Mononuclear cell (primary cell): ENCODE measurements at regions not wholly inside any gene's neighbourhood (a gene's known extent, or its start where the extent isn't known, plus 50 kb on each side); places are given as distances from the start of the nearest gene placed in this dataset.

Source experiments
- H3K27me3 ChIP-seq: 2 replicates; pipeline ENCODE4 v1.6.0; 2011; ENCODE audit warnings: low read length, control low read depth; ENCODE audit not compliant: insufficient read depth
- H3K4me1 ChIP-seq: 2 replicates; pipeline ENCODE4 v1.5.1; 2011; ENCODE audit warnings: mild to moderate bottlenecking, low read length, control low read depth; ENCODE audit not compliant: insufficient read depth
- H3K4me3 ChIP-seq: 2 replicates; pipeline ENCODE4 v1.5.1; 2011; ENCODE audit warnings: mild to moderate bottlenecking, low read length, moderate library complexity
- H3K9me3 ChIP-seq: 2 replicates; pipeline ENCODE4 v1.5.1; 2011; ENCODE audit warnings: low read depth, mild to moderate bottlenecking, control low read depth, low read length

DNA sequence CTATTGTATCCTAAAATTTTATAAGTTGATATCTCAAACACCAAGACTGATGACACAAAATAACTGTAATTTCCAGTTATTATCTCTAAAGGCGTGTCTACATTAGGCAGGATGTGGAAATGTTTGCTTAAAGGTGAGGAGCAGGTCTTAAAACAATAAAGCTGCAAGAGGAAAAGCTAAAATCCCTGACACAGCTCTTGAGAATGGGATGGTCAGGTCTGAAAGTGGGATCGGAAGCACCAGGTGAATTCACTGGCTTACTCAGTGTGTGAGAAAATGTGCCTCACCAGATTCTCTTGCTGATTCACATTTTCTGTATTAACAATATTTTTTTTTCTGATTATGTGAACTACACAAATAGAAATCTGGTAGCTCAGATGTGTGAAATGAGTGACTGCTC lies 421.9 kb upstream of the ADAMTS5 start:
- H3K4me1 ChIP-seq, result no peaks in the 10 kb centered on the region
- H3K4me3 ChIP-seq, result no peak overlapping the region
- H3K27me3 ChIP-seq, result no peaks in the 10 kb centered on the region
- no peaks in the 10 kb centered on the region for H3K9me3 ChIP-seq

GRCh38 chr21:27382404-27382803 lies 415.5 kb upstream of the ADAMTS5 start:
- no peaks in the 10 kb centered on the region for H3K4me1 ChIP-seq
- H3K27me3 ChIP-seq, result no peaks in the 10 kb centered on the region
- no peaks in the 10 kb centered on the region for H3K9me3 ChIP-seq
- no peak overlapping the region for H3K4me3 ChIP-seq

- Histone ChIP-seq H3K27me3 (no peaks in the 10 kb centered on the region), H3K4me1 (no peaks in the 10 kb centered on the region), H3K4me3 (no peak overlapping the region), H3K9me3 (no peaks in the 10 kb centered on the region)
Measured at GRCh38 chr21:27380303-27380702, 413.4 kb upstream of the ADAMTS5 start.

- H3K27me3 ChIP-seq, result no peaks in the 10 kb centered on the region
- H3K4me1 ChIP-seq, result no peaks in the 10 kb centered on the region
- no peak overlapping the region for H3K4me3 ChIP-seq
- H3K9me3 ChIP-seq, result no peaks in the 10 kb centered on the region
Measured at GRCh38 chr21:27379354-27379753, 412.5 kb upstream of the ADAMTS5 start.

DNA sequence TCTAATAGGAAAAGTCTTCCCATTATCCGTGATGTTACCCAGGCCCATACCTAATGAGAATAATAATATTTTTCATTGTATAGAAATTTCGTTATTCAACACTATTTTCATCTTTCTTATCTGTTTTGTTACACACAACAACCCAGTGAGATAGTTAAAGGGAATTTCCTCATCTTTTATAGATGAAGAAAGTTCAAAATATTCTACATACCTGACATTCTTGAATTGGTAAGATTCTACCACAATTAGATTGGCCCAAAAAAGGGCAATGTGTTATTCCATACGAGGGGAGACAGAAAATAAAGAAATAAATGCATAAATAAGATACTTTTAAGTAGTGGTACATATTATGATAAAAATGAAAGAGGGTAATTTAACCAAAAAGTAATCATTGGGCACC lies 405.5 kb upstream of the ADAMTS5 start:
- Histone ChIP-seq H3K4me3 (no peak overlapping the region), H3K27me3 (no peaks in the 10 kb centered on the region), H3K9me3 (no peaks in the 10 kb centered on the region), H3K4me1 (no peaks in the 10 kb centered on the region)

- H3K27me3 ChIP-seq, result no peaks in the 10 kb centered on the region
Measured at GRCh38 chr21:27371975-27372331, 405.1 kb upstream of the ADAMTS5 start.

DNA sequence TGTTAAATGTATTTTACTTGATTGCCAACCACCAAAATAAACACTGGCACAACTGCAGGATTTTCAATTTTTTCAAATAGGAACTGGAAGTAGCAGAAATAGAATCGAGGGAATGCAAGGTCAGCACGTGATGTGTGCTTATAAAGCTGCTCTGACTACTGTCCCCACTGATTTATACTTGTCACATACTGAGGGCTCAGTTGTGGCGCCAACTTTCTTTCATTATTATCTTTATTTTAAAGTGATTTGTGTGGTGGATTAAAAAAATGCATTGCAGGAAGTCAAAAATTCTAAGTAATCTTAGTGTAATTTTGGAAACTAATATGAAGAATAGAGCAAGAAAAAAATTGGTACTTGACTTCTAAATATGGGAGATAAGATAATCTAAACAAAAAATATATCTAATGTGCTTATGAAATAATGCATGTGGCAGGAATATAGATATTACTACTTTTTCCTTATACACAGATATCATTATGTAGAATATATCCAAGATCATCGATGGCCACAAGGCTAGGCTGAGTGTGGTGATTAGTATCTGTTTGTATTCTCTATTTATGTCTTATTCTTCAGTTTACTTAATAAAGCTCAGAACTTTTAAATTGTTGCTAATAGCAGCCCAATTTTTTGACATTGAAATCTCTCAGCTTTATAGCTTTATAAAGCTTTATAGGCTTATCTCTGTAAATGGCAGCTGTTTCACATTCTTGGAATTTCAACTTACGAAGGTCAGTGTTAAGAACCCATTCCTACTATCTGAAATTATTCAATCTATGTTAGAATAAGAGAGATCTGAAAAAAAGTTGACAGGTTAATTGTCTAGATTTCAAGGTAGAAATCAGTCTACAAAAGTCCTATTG lies 404.5 kb upstream of the ADAMTS5 start:
- H3K4me3 ChIP-seq, result no peak overlapping the region
- H3K9me3 ChIP-seq, result no peaks in the 10 kb centered on the region
- H3K27me3 ChIP-seq, result no peaks in the 10 kb centered on the region
- H3K4me1 ChIP-seq, result no peaks in the 10 kb centered on the region

More at GRCh38 chr21:27371975-27372331, 405.1 kb upstream of the ADAMTS5 start:
- Histone ChIP-seq H3K4me1 (no peaks in the 10 kb centered on the region), H3K4me3 (no peak overlapping the region), H3K9me3 (no peaks in the 10 kb centered on the region)

- Histone ChIP-seq H3K27me3 (no peaks in the 10 kb centered on the region), H3K4me3 (no peak overlapping the region), H3K4me1 (no peaks in the 10 kb centered on the region), H3K9me3 (no peaks in the 10 kb centered on the region)
Measured at GRCh38 chr21:27369978-27370571, 403.2 kb upstream of the ADAMTS5 start.

DNA sequence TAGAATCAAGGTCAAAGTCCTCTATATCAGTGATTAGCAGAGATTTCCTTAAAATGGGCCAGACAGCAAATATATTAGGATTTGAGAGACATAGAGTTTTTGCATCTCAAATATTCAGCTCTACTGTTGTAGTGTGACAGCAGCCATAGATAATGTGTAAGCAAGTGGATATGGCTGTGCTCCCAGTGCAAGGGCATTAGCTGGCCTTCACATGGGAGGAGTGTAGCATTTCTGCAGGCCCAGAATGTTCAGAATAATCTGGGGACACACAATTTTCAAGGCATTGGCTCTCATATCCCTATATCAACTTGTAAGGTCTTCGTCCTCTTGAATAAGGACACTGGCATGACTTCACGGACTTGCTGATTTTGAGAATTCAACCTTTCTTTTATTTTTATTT lies 402.3 kb upstream of the ADAMTS5 start:
- Histone ChIP-seq H3K27me3 (no peaks in the 10 kb centered on the region), H3K4me3 (no peak overlapping the region), H3K9me3 (no peaks in the 10 kb centered on the region), H3K4me1 (no peaks in the 10 kb centered on the region)

DNA sequence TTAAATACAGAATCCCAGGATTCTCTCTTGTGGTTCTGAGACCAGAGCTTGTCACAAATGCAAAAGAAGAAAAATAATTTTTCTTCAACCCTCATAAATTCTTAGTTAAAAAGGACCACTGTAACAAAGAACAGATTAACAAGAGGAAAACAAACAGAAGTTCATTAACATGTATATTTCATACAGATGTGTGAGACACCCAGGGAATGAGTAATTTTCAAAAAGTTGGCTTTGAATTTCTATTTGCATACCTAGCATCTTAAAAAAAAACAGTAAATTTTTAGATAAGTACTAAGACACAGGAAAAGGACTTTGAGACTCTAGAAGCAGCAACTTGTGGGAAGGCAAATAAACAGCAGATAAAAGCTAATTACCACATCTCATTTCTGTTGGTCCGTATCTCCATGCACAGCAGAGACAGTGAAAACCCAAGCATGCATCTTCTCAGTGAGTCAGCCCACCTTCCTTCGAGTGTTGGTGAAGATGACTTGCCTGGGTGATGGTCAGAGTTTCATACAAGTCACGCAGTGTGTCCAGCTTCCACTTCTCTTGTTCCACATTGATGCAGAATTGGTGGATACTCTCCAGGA lies 399.9 kb upstream of the ADAMTS5 start:
- no peak overlapping the region for H3K4me3 ChIP-seq
- no peaks in the 10 kb centered on the region for H3K27me3 ChIP-seq
- H3K9me3 ChIP-seq, result no peaks in the 10 kb centered on the region
- H3K4me1 ChIP-seq, result no peaks in the 10 kb centered on the region

GRCh38 chr21:27366036-27366435 lies 399.1 kb upstream of the ADAMTS5 start:
- Histone ChIP-seq H3K27me3 (no peaks in the 10 kb centered on the region), H3K9me3 (no peaks in the 10 kb centered on the region), H3K4me1 (no peaks in the 10 kb centered on the region), H3K4me3 (no peak overlapping the region)

GRCh38 chr21:27365394-27365793 lies 398.5 kb upstream of the ADAMTS5 start:
- Histone ChIP-seq H3K4me3 (no peak overlapping the region), H3K4me1 (no peaks in the 10 kb centered on the region), H3K9me3 (no peaks in the 10 kb centered on the region), H3K27me3 (no peaks in the 10 kb centered on the region)

- no peaks in the 10 kb centered on the region for H3K27me3 ChIP-seq
- no peaks in the 10 kb centered on the region for H3K4me1 ChIP-seq
- H3K9me3 ChIP-seq, result no peaks in the 10 kb centered on the region
- H3K4me3 ChIP-seq, result no peak overlapping the region
Measured at GRCh38 chr21:27363719-27364477, 397.0 kb upstream of the ADAMTS5 start.

DNA sequence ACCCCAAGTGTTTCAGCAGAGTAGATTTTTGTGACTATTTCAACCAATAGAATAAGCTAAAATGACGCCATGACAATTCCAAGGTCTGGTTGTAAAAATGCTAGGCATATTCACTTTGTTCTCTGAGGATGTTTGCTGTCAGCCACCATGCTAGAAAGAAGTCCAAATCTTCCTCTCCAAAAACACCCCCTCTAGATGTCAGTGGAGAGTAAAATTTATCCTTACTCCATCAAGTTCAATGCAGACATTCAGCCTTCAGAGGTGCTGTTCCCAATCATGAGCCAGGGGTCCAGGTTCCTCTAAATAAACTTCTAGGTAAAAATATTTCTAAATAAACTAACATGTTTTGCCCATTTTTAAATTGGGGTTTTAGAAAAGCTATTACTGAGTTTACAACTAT lies 395.4 kb upstream of the ADAMTS5 start:
- Histone ChIP-seq H3K27me3 (no peaks in the 10 kb centered on the region), H3K4me1 (no peaks in the 10 kb centered on the region), H3K4me3 (no peak overlapping the region), H3K9me3 (no peaks in the 10 kb centered on the region)

- no peaks in the 10 kb centered on the region for H3K27me3 ChIP-seq
- no peaks in the 10 kb centered on the region for H3K4me1 ChIP-seq
- H3K4me3 ChIP-seq, result no peak overlapping the region
- H3K9me3 ChIP-seq, result no peaks in the 10 kb centered on the region
Measured at GRCh38 chr21:27359141-27359540, 392.3 kb upstream of the ADAMTS5 start.
